ENCODE measurements at regions not wholly inside any gene's neighbourhood (a gene's known extent, or its start where the extent isn't known, plus 50 kb on each side); places are given as distances from the start of the nearest gene placed in this dataset.

GRCh38 chr2:129707800-129708199 is 271.7 kb upstream of the RAB6C start:
- Histone ChIP-seq H3K9me3 (no peaks in the 10 kb centered on the region), H3K4me3 (no peak overlapping the region), H3K27me3 (no peaks in the 10 kb centered on the region), H3K27ac (no peak overlapping the region), H3K4me1 (no peaks in the 10 kb centered on the region), H3K36me3 (no peaks in the 10 kb centered on the region)
- no peak for TF ChIP-seq POLR2A (IDR thresholded peaks at IDR 0.05)
- no peak for TF ChIP-seq CTCF (IDR thresholded peaks at IDR 0.05 in 4 of 5, conservative IDR thresholded peaks at IDR 0.05 in 1 of 5)
- intact Hi-C loops (cut with DNase I; ENCODE audit: low total_unique reads): no loop called here
- in situ Hi-C loops (cut with MboI; ENCODE audit: low sequenced_read_pairs in 4 of 4): no loop called here
- ATAC-seq (no peak), DNase-seq (no peak)

- DNase-seq (no peak), ATAC-seq (no peak)
- TF ChIP-seq POLR2A (IDR thresholded peaks at IDR 0.05) (no peak), CTCF (IDR thresholded peaks at IDR 0.05 in 4 of 5, conservative IDR thresholded peaks at IDR 0.05 in 1 of 5) (no peak)
- H3K4me3 ChIP-seq: no peak overlapping the region
- no peak overlapping the region for H3K27ac ChIP-seq
- no peaks in the 10 kb centered on the region for H3K4me1 ChIP-seq
- no peaks in the 10 kb centered on the region for H3K27me3 ChIP-seq
- no peaks in the 10 kb centered on the region for H3K36me3 ChIP-seq
- intact Hi-C loops (cut with DNase I; ENCODE audit: low total_unique reads) (no loop called here), in situ Hi-C loops (cut with MboI; ENCODE audit: low sequenced_read_pairs in 4 of 4) (no loop called here)
- no peaks in the 10 kb centered on the region for H3K9me3 ChIP-seq
These were observed 271.1 kb upstream of the RAB6C start for GRCh38 chr2:129708221-129708967.

- in situ Hi-C loops (cut with MboI; ENCODE audit: low sequenced_read_pairs in 4 of 4) (no loop called here), intact Hi-C loops (cut with DNase I; ENCODE audit: low total_unique reads) (no loop called here)
- Histone ChIP-seq H3K27me3 (no peaks in the 10 kb centered on the region), H3K27ac (no peak overlapping the region), H3K9me3 (no peaks in the 10 kb centered on the region), H3K4me3 (no peak overlapping the region), H3K4me1 (no peaks in the 10 kb centered on the region), H3K36me3 (no peaks in the 10 kb centered on the region)
- no peak for DNase-seq
- TF ChIP-seq CTCF (IDR thresholded peaks at IDR 0.05 in 4 of 5, conservative IDR thresholded peaks at IDR 0.05 in 1 of 5): no peak
- no peak for TF ChIP-seq POLR2A (IDR thresholded peaks at IDR 0.05)
- ATAC-seq: no peak
These were observed 270.2 kb upstream of the RAB6C start for GRCh38 chr2:129709001-129709955.

GRCh38 chr2:129709956-129710598 is 269.4 kb upstream of the RAB6C start:
- no peaks in the 10 kb centered on the region for H3K9me3 ChIP-seq
- no peak for DNase-seq
- no peak overlapping the region for H3K27ac ChIP-seq
- H3K4me1 ChIP-seq: no peaks in the 10 kb centered on the region
- in situ Hi-C loops (cut with MboI; ENCODE audit: low sequenced_read_pairs in 4 of 4): no loop called here
- no peak overlapping the region for H3K4me3 ChIP-seq
- no peaks in the 10 kb centered on the region for H3K36me3 ChIP-seq
- TF ChIP-seq CTCF (IDR thresholded peaks at IDR 0.05 in 4 of 5, conservative IDR thresholded peaks at IDR 0.05 in 1 of 5) (no peak), POLR2A (IDR thresholded peaks at IDR 0.05) (no peak)
- intact Hi-C loops (cut with DNase I; ENCODE audit: low total_unique reads): no loop called here
- ATAC-seq: no peak
- H3K27me3 ChIP-seq: no peaks in the 10 kb centered on the region
